ENCODE measurements at regions not wholly inside any gene's neighbourhood (a gene's known extent, or its start where the extent isn't known, plus 50 kb on each side); places are given as distances from the start of the nearest gene placed in this dataset.

DNA sequence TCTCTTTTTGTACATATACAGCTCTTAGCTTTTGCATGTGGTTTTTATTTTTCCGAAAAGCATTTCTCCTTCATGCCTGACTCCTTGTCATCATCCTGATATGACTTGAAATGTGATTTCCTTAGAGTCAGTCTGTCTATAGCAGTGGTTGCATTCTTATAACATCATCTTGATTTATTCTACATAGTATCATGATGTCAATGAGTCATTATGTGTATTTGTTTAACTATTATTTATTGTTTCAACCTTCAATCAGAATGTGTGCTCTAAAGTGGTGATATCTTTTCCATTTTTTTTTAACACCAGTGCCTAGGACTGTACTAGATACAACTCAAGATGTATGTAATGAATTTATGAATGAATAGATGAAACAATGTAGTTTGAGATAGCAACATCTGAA lies 354.9 kb upstream of the CDH8 start:
- Histone ChIP-seq H3K4me2 (ENCODE audit: low read length) (no peak overlapping the region), H3K4me3 (ENCODE audit: low read length) (no peak overlapping the region), H3K27ac (ENCODE audit: low read length) (no peak overlapping the region), H3K36me3 (ENCODE audit: insufficient read depth, low read length) (no peaks in the 10 kb centered on the region), H3F3A (ENCODE audit: insufficient read depth, low read length, poor library complexity, severe bottlenecking) (no peaks in the 10 kb centered on the region), H3K9me2 (ENCODE audit: insufficient read depth, low read length) (no peaks in the 10 kb centered on the region), H3K27me3 (ENCODE audit: insufficient read depth, low read depth, low read length) (no peaks in the 10 kb centered on the region), H3K79me2 (replicated peaks; ENCODE audit: insufficient read depth, low read length) (no peaks in the 10 kb centered on the region), H4K20me1 (ENCODE audit: insufficient read depth) (no peaks in the 10 kb centered on the region), H3K9me3 (ENCODE audit: low read length) (no peaks in the 10 kb centered on the region), H2AFZ (ENCODE audit: low read depth, low read length) (no peak overlapping the region), H3K9ac (ENCODE audit: low read length) (no peak overlapping the region)
- no peak for TF ChIP-seq POLR2AphosphoS5 (IDR thresholded peaks at IDR 0.05)
- TF ChIP-seq EP300 (conservative IDR thresholded peaks at IDR 0.05; ENCODE audit: poor library complexity, severe bottlenecking): no peak
- TF ChIP-seq, protein P1, sequence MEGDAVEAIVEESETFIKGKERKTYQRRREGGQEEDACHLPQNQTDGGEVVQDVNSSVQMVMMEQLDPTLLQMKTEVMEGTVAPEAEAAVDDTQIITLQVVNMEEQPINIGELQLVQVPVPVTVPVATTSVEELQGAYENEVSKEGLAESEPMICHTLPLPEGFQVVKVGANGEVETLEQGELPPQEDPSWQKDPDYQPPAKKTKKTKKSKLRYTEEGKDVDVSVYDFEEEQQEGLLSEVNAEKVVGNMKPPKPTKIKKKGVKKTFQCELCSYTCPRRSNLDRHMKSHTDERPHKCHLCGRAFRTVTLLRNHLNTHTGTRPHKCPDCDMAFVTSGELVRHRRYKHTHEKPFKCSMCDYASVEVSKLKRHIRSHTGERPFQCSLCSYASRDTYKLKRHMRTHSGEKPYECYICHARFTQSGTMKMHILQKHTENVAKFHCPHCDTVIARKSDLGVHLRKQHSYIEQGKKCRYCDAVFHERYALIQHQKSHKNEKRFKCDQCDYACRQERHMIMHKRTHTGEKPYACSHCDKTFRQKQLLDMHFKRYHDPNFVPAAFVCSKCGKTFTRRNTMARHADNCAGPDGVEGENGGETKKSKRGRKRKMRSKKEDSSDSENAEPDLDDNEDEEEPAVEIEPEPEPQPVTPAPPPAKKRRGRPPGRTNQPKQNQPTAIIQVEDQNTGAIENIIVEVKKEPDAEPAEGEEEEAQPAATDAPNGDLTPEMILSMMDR (IDR thresholded peaks at IDR 0.05; ENCODE audit: poor library complexity, severe bottlenecking): no peak
- TF ChIP-seq RAD21 (conservative IDR thresholded peaks at IDR 0.05): no peak
- no peak for TF ChIP-seq MXI1 (conservative IDR thresholded peaks at IDR 0.05; ENCODE audit: poor library complexity, severe bottlenecking)
- TF ChIP-seq EZH2 (IDR thresholded peaks at IDR 0.05; ENCODE audit: borderline replicate concordance, insufficient read depth, low read length, poor library complexity, severe bottlenecking): no peak
- TF ChIP-seq, protein P2, sequence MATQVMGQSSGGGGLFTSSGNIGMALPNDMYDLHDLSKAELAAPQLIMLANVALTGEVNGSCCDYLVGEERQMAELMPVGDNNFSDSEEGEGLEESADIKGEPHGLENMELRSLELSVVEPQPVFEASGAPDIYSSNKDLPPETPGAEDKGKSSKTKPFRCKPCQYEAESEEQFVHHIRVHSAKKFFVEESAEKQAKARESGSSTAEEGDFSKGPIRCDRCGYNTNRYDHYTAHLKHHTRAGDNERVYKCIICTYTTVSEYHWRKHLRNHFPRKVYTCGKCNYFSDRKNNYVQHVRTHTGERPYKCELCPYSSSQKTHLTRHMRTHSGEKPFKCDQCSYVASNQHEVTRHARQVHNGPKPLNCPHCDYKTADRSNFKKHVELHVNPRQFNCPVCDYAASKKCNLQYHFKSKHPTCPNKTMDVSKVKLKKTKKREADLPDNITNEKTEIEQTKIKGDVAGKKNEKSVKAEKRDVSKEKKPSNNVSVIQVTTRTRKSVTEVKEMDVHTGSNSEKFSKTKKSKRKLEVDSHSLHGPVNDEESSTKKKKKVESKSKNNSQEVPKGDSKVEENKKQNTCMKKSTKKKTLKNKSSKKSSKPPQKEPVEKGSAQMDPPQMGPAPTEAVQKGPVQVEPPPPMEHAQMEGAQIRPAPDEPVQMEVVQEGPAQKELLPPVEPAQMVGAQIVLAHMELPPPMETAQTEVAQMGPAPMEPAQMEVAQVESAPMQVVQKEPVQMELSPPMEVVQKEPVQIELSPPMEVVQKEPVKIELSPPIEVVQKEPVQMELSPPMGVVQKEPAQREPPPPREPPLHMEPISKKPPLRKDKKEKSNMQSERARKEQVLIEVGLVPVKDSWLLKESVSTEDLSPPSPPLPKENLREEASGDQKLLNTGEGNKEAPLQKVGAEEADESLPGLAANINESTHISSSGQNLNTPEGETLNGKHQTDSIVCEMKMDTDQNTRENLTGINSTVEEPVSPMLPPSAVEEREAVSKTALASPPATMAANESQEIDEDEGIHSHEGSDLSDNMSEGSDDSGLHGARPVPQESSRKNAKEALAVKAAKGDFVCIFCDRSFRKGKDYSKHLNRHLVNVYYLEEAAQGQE (IDR thresholded peaks at IDR 0.05; ENCODE audit: borderline replicate concordance): no peak
- no peak for TF ChIP-seq TAF1 (IDR thresholded peaks at IDR 0.05; ENCODE audit: low read depth)
- no peak for TF ChIP-seq SMC3 (conservative IDR thresholded peaks at IDR 0.05; ENCODE audit: poor library complexity)

DNA sequence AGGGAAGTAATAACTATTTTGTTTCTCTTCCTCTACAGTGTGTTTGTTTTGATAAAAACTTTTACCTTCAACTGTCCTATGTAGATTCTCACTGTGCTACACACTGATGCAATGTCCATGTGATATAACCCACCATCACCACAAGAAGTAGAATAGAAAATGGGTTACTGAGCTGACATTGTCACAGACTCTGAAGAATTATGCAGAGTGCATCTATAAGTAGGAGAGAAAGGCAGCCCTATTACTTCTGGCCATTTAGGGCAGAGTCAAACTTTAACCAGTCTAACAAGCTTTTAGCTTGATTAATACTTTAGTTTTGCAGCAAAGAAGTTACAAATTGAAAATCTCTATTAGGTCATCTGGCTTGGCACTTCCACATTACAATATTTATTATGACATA lies 354.0 kb upstream of the CDH8 start:
- Histone ChIP-seq H3K27ac (ENCODE audit: low read length) (no peak overlapping the region), H3K9me3 (ENCODE audit: low read length) (no peaks in the 10 kb centered on the region), H2AFZ (ENCODE audit: low read depth, low read length) (no peak overlapping the region), H3F3A (ENCODE audit: insufficient read depth, low read length, poor library complexity, severe bottlenecking) (no peaks in the 10 kb centered on the region), H3K9ac (ENCODE audit: low read length) (no peak overlapping the region), H3K4me2 (ENCODE audit: low read length) (no peak overlapping the region), H3K9me2 (ENCODE audit: insufficient read depth, low read length) (no peaks in the 10 kb centered on the region), H3K36me3 (ENCODE audit: insufficient read depth, low read length) (no peaks in the 10 kb centered on the region), H3K79me2 (replicated peaks; ENCODE audit: insufficient read depth, low read length) (no peaks in the 10 kb centered on the region), H4K20me1 (ENCODE audit: insufficient read depth) (no peaks in the 10 kb centered on the region), H3K4me3 (ENCODE audit: low read length) (no peak overlapping the region), H3K27me3 (ENCODE audit: insufficient read depth, low read depth, low read length) (no peaks in the 10 kb centered on the region)
- no peak for TF ChIP-seq POLR2AphosphoS5 (IDR thresholded peaks at IDR 0.05)
- TF ChIP-seq SMC3 (conservative IDR thresholded peaks at IDR 0.05; ENCODE audit: poor library complexity): no peak
- TF ChIP-seq RAD21 (conservative IDR thresholded peaks at IDR 0.05): no peak
- no peak for TF ChIP-seq TAF1 (IDR thresholded peaks at IDR 0.05; ENCODE audit: low read depth)
- TF ChIP-seq EP300 (conservative IDR thresholded peaks at IDR 0.05; ENCODE audit: poor library complexity, severe bottlenecking): no peak
- TF ChIP-seq MXI1 (conservative IDR thresholded peaks at IDR 0.05; ENCODE audit: poor library complexity, severe bottlenecking): no peak
- TF ChIP-seq, protein P1 (IDR thresholded peaks at IDR 0.05; ENCODE audit: poor library complexity, severe bottlenecking): no peak
- TF ChIP-seq, protein P2 (IDR thresholded peaks at IDR 0.05; ENCODE audit: borderline replicate concordance): no peak
- no peak for TF ChIP-seq EZH2 (IDR thresholded peaks at IDR 0.05; ENCODE audit: borderline replicate concordance, insufficient read depth, low read length, poor library complexity, severe bottlenecking)
